ENCODE measurements at regions not wholly inside any gene's neighbourhood (a gene's known extent, or its start where the extent isn't known, plus 50 kb on each side); places are given as distances from the start of the nearest gene placed in this dataset.

DNA sequence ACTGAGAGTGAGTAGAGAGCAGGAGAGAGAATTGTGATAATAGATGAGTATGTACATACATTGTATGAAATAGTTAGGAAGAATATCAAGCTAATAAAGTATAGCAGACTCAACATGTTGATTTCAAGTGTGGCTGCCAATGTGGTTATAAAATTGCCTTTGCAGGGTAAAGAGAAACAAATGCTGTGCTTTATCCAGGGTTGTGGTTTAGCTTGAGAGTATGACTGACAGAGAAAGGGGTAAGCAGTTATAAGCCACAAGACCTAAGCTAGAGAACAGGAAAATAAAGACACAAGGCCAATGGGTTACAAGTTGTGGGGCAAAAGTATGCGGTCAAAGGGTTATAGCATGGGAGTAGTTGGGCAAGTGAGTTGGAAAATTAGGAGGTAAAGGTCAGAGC is 1217.5 kb downstream of the DIAPH3 start:
- Histone ChIP-seq H4K20me1 (ENCODE audit: insufficient read depth) (no peaks in the 10 kb centered on the region), H3K4me3 (ENCODE audit: low read length) (no peak overlapping the region), H3K9ac (ENCODE audit: low read length) (no peak overlapping the region), H3K4me2 (ENCODE audit: low read length) (no peak overlapping the region), H3K27me3 (ENCODE audit: insufficient read depth, low read depth, low read length) (no peaks in the 10 kb centered on the region), H3K9me2 (ENCODE audit: insufficient read depth, low read length) (no peaks in the 10 kb centered on the region), H2AFZ (ENCODE audit: low read depth, low read length) (no peak overlapping the region), H3K79me2 (replicated peaks; ENCODE audit: insufficient read depth, low read length) (no peaks in the 10 kb centered on the region), H3K27ac (ENCODE audit: low read length) (no peak overlapping the region), H3K9me3 (ENCODE audit: low read length) (no peaks in the 10 kb centered on the region), H3F3A (ENCODE audit: insufficient read depth, low read length, poor library complexity, severe bottlenecking) (no peaks in the 10 kb centered on the region), H3K36me3 (ENCODE audit: insufficient read depth, low read length) (no peaks in the 10 kb centered on the region)
- TF ChIP-seq, protein P1, sequence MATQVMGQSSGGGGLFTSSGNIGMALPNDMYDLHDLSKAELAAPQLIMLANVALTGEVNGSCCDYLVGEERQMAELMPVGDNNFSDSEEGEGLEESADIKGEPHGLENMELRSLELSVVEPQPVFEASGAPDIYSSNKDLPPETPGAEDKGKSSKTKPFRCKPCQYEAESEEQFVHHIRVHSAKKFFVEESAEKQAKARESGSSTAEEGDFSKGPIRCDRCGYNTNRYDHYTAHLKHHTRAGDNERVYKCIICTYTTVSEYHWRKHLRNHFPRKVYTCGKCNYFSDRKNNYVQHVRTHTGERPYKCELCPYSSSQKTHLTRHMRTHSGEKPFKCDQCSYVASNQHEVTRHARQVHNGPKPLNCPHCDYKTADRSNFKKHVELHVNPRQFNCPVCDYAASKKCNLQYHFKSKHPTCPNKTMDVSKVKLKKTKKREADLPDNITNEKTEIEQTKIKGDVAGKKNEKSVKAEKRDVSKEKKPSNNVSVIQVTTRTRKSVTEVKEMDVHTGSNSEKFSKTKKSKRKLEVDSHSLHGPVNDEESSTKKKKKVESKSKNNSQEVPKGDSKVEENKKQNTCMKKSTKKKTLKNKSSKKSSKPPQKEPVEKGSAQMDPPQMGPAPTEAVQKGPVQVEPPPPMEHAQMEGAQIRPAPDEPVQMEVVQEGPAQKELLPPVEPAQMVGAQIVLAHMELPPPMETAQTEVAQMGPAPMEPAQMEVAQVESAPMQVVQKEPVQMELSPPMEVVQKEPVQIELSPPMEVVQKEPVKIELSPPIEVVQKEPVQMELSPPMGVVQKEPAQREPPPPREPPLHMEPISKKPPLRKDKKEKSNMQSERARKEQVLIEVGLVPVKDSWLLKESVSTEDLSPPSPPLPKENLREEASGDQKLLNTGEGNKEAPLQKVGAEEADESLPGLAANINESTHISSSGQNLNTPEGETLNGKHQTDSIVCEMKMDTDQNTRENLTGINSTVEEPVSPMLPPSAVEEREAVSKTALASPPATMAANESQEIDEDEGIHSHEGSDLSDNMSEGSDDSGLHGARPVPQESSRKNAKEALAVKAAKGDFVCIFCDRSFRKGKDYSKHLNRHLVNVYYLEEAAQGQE (IDR thresholded peaks at IDR 0.05; ENCODE audit: borderline replicate concordance) = no peak
- TF ChIP-seq RAD21 (conservative IDR thresholded peaks at IDR 0.05) = no peak

DNA sequence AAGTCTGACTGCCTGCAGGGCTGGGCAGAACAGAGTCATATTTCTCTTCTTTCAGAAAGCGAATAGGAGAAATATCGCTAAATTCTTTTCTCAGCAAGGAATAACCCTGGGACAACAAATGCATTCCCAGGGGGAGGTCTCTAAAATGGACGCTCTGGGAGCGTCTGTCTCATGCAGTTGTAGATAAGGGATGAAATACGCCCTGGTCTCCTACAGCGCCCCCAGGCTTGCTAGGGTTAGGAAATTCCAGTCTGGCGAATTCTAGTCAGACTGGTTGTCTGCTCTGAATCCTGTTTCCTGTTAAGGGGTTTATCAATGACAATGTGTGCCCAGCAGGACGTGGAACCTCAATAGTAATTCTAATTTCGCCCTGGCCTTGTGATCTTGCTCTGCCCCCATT is 1214.1 kb downstream of the DIAPH3 start:
- H2AFZ ChIP-seq (ENCODE audit: low read depth, low read length) = no peak overlapping the region
- H3K9me2 ChIP-seq (ENCODE audit: insufficient read depth, low read length) = no peaks in the 10 kb centered on the region
- H3K27ac ChIP-seq (ENCODE audit: low read length) = no peak overlapping the region
- no peaks in the 10 kb centered on the region for H3K79me2 ChIP-seq (replicated peaks; ENCODE audit: insufficient read depth, low read length)
- no peak overlapping the region for H3K4me2 ChIP-seq (ENCODE audit: low read length)
- no peaks in the 10 kb centered on the region for H3K36me3 ChIP-seq (ENCODE audit: insufficient read depth, low read length)
- H3K27me3 ChIP-seq (ENCODE audit: insufficient read depth, low read depth, low read length) = no peaks in the 10 kb centered on the region
- H3K4me3 ChIP-seq (ENCODE audit: low read length) = no peak overlapping the region
- no peak for TF ChIP-seq EZH2 (IDR thresholded peaks at IDR 0.05; ENCODE audit: borderline replicate concordance, insufficient read depth, low read length, poor library complexity, severe bottlenecking)
- TF ChIP-seq TAF1 (IDR thresholded peaks at IDR 0.05; ENCODE audit: low read depth) = no peak
- no peak for TF ChIP-seq POLR2AphosphoS5 (IDR thresholded peaks at IDR 0.05)
- TF ChIP-seq, protein P1 (IDR thresholded peaks at IDR 0.05; ENCODE audit: borderline replicate concordance) = no peak
- TF ChIP-seq RAD21 (conservative IDR thresholded peaks at IDR 0.05) = no peak
- TF ChIP-seq, protein P2, sequence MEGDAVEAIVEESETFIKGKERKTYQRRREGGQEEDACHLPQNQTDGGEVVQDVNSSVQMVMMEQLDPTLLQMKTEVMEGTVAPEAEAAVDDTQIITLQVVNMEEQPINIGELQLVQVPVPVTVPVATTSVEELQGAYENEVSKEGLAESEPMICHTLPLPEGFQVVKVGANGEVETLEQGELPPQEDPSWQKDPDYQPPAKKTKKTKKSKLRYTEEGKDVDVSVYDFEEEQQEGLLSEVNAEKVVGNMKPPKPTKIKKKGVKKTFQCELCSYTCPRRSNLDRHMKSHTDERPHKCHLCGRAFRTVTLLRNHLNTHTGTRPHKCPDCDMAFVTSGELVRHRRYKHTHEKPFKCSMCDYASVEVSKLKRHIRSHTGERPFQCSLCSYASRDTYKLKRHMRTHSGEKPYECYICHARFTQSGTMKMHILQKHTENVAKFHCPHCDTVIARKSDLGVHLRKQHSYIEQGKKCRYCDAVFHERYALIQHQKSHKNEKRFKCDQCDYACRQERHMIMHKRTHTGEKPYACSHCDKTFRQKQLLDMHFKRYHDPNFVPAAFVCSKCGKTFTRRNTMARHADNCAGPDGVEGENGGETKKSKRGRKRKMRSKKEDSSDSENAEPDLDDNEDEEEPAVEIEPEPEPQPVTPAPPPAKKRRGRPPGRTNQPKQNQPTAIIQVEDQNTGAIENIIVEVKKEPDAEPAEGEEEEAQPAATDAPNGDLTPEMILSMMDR (IDR thresholded peaks at IDR 0.05; ENCODE audit: poor library complexity, severe bottlenecking) = no peak
- no peaks in the 10 kb centered on the region for H4K20me1 ChIP-seq (ENCODE audit: insufficient read depth)
- H3K9ac ChIP-seq (ENCODE audit: low read length) = no peak overlapping the region
- H3K9me3 ChIP-seq (ENCODE audit: low read length) = no peaks in the 10 kb centered on the region
- H3F3A ChIP-seq (ENCODE audit: insufficient read depth, low read length, poor library complexity, severe bottlenecking) = no peaks in the 10 kb centered on the region
